GM18867 (cell line): ENCODE measurements at regions not wholly inside any gene's neighbourhood (a gene's known extent, or its start where the extent isn't known, plus 50 kb on each side); places are given as distances from the start of the nearest gene placed in this dataset.

Source experiments
- ATAC-seq: cut with Tn5 transposase; IDR thresholded peaks from one replicate; pipeline ENCODE4 v1.9.1; 2021; ENCODE audit warnings: mild to moderate bottlenecking, moderate library complexity; ENCODE audit not compliant: unreplicated experiment

- ATAC-seq: no peak
Measured at GRCh38 chr2:191738003-191738402, 60.1 kb downstream of the NABP1 start.

GRCh38 chr2:191738667-191739066 is 60.7 kb downstream of the NABP1 start:
- ATAC-seq: no peak

DNA sequence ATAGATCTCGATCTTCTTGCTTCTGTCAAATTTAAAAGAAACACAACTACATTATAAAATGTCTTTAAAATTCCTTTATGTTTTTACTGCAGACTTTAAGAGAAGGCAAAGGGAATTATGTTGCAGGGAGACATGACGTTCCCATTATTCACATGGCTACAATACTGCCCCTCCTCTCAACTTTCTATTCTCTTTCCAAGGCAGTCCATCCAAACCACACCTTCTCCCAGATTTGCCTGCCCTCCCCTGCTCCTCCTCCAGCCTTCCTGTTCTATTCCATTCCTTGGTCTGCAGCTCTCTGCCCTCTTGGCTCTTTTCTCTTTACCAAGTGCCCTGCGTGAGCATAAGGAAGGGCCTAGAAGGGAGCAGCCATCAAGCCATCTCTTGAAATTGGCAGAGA is 61.3 kb downstream of the NABP1 start:
- ATAC-seq: no peak

- peak; percentile 95 for ATAC-seq
Measured at GRCh38 chr2:191740016-191740419, 62.1 kb downstream of the NABP1 start.

DNA sequence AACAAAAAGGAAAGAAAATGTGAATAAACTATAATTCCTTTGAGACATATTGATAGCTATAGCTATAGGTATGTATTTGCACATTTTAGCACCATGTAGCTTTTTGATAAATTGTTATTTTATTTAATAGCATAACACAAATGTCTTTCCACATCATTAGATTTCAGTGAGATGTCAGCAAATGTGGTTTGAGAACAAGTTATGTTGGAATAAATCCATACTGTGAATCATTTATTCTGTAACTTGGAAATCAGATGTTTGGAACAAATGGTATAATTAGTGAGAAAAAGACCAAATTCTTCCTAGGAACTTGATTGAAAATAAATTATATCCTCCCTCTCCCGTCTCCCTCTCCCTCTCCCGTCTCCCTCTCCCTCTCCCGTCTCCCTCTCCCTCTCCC is 62.8 kb downstream of the NABP1 start:
- no peak for ATAC-seq

GRCh38 chr2:191746346-191747169 is 68.6 kb downstream of the NABP1 start:
- ATAC-seq: no peak

DNA sequence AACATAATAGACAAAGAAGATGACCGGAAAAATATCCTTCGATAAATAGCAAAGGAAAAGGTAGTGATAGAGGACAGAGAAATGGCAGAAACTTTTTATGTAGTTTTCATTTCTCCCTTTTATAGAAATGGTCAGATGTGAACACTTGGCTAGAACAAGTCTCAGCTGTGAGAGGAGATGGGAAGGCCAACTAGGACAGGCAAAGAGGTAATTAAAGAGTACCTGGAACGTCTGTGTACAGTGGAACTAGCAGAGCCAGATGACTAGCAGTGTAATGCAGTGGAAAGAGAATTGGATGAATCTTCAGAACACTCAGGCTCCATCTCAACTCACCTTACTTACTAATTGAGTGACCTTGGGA is 69.2 kb downstream of the NABP1 start:
- ATAC-seq: no peak

GRCh38 chr2:191748059-191748461 is 70.1 kb downstream of the NABP1 start:
- ATAC-seq: peak; percentile 34

- ATAC-seq: peak; percentile 80
Measured at GRCh38 chr2:191748528-191749180, 70.7 kb downstream of the NABP1 start.

DNA sequence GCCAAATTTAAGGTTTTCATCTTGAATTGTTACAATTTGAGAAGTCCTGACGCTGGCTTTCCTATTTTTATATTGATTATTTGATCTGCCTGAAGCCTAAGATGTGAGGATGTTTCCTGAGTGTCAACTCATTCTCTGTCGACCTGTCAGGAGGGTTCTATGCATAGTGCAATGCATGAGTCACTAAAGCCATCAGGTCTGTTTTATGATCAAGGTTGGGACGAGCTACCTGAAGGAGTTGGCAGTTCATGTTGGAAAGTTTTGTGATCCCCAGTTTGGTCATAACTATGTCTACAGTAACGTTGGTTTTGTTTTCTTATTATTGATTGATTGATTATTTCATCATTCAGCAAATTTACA is 71.2 kb downstream of the NABP1 start:
- no peak for ATAC-seq

GRCh38 chr2:191754103-191754502 is 76.2 kb downstream of the NABP1 start:
- ATAC-seq: no peak

DNA sequence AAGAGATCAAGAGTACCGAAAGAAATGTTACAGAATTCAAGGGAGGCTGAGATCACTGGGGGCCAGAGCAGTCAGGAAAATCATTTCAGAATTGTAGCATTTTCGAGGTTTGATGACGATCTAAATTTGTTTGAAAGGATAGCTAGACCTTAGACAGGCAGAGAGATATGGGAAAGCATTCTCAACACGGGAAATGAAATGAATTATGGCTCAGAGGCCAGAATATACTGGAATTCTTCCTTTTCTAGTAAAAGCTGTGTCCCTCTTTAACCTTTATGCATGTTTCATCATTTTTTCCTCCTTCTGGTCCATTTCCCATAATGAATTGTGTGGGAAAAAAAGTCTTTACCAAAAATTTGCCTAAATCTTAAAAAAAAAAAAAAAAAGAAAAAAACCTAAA is 78.8 kb downstream of the NABP1 start:
- ATAC-seq: no peak

DNA sequence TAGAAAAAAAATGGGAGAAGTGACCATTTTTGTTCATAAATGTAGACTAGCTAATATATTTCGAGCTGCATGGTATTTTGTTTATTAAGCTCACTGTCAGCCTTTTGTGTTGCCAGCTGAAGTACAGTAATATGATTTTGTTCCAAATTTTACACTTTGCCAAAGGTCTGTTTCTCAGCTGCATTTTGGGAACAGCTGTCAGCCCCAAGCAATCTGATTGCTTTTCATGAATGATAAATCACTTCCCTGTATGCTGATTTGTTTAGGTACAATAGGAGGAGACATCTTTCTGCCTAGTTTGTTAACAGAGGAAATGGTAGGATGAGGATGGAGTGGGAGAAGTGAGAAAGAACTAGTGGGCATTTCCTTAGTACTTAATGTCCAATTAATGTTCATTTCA is 79.3 kb downstream of the NABP1 start:
- ATAC-seq: no peak

DNA sequence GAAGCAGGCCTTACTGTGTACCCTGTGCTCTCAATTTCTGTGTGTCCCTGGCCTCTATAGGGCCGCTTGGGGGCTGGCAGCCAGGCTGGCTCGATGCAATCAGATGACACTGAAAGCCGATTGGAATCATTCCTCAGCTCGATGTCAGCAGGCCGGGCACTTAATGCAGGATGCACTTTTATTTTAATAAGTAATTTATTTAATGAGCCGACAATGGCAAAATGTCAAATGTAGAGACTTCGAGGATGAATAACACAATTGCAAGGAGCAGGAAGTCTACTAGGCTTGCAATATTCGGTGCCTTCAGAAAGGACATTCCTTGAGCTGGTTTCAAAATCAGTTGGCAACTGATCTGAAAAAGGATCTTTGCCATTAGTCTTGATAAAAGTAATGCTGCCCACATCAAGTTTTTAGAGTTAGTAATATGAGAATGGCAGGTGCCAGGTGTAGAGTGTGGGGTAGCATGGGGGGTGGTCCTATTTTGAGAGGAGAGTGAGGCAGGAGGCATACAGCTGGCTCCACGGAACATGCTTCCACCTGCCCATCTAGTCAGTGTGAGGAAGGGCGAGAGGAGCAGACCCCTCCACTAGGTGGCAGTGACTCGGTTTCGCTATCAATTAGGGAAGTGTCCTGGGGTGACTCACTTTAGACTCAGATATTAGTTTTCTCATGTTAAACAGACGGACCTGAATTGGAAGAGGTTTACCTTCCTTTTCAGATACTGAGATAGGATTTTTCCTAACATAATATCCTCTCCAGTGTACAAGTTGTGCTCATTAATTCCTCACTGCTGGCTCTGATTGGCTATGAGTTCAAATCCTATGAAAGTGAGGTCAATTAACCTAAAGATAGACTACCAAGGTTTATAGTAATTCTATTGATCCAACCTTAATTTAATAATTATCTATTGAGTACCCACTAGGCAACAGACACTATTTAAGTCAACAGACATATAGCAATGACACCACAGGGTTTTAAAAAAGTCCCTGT is 80.9 kb downstream of the NABP1 start:
- ATAC-seq: peak; percentile 100

DNA sequence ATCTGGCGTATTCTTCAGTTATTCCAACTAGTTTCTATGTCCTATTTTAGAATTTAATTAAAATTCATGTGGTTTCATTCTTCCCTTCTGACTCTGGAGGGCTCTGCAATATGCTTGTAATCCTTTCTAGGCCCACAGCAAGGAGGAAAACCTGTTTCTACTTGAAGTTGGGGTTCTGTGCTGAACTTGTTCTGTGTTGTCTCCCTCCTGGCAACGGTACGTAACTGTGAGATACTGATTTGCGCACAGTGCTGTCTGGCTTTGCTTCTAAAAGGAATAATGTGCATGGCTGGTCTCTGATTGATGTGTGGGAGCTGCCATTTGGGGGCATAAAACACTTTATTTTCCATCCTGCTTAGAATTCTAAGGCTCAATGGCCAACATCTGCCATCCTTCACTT is 81.7 kb downstream of the NABP1 start:
- no peak for ATAC-seq

- ATAC-seq: no peak
Measured at GRCh38 chr2:191760655-191761262, 82.8 kb downstream of the NABP1 start.

DNA sequence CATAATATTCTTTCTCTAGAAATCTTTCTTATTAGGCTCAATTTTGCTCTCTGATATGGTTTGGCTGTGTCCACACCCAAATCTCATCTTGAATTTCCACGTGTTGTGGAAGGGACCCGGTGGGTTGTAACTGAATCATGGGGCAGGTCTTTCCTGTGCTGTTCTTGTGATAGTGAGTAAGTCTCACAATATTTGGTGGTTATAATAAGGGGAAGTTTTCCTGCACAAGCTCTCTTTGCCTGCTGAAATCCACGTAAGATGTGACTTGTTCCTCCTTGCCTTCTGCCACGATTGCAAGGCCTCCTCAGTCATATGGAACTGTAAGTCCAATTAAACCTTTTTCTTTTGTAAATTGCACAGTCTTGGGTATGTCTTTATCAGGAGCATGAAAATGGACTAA is 73.8 kb downstream of the CAVIN2 start:
- ATAC-seq: no peak

DNA sequence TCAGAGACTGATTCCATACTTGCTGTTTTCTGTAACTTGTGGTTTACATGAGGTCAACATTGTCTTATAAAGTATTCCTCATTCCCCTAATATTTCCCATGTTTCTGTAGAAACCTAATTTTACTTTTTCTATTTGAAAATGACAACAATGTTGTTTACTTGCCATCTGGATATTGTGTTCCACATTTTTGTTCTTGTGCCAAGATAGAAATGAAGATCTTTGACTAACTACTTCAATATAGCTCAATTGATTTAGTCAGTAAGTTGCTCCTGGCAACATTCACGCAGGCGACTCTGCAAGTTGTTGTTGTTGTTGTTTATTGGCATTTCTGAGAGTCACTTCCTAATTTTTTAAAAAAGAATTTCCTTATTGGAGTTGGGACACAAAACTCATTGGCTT is 69.5 kb downstream of the CAVIN2 start:
- no peak for ATAC-seq

DNA sequence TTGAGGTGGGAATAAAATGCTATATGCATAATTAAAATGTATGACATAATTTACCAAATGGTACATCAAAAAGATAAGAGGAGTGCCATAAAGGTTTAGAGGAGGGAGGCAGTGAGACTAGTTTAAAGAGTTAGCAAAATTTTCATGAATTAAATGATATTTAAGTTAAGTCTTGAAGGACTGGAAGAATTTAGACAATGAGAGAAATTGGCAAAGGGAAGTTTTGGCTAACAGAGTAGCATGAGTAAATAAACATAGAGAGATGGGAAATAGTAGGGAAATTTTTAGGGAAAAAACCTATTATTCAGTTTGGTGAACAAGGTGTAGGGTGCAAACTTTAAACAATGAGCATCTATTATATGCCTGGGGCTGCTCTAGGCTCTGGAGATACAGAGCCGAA is 68.8 kb downstream of the CAVIN2 start:
- no peak for ATAC-seq

- no peak for ATAC-seq
Measured at GRCh38 chr2:191782351-191782750, 64.5 kb downstream of the CAVIN2 start.

DNA sequence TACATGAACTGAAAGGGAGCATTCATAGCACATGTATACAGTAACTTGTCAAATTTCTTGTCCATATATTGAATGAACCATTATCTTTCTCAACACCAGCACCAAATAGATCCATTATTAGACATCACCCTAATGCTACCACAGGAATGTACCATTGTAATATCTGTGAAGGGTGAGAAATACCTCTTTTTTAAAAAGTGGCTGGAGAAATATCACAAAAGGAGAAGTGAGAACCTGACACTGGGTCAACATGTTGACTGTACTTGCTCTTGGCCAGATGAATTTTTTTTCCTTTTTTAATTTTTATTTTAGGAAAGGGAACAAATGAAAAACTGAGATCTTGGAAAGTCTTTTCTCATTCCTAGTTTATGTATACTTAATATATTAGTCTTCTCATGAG is 63.5 kb downstream of the CAVIN2 start:
- peak; percentile 88 for ATAC-seq
